ENCODE measurements at regions not wholly inside any gene's neighbourhood (a gene's known extent, or its start where the extent isn't known, plus 50 kb on each side); places are given as distances from the start of the nearest gene placed in this dataset.

- TF ChIP-seq ZNF2 (tag by site-specific recombination; IDR thresholded peaks at IDR 0.05): no peak
- no peak for TF ChIP-seq ZNF529 (tag by site-specific recombination; IDR thresholded peaks at IDR 0.05; ENCODE audit: insufficient replicate concordance)
- TF ChIP-seq ZNF521 (tag by site-specific recombination; IDR thresholded peaks at IDR 0.05): no peak
- TF ChIP-seq ZNF341 (tag by site-specific recombination; IDR thresholded peaks at IDR 0.05; ENCODE audit: low read depth): no peak
- TF ChIP-seq ZNF248 (tag by site-specific recombination; IDR thresholded peaks at IDR 0.05): no peak
These were observed 827.4 kb upstream of the PHF14 start (continued) for GRCh38 chr7:10146271-10146670.

DNA sequence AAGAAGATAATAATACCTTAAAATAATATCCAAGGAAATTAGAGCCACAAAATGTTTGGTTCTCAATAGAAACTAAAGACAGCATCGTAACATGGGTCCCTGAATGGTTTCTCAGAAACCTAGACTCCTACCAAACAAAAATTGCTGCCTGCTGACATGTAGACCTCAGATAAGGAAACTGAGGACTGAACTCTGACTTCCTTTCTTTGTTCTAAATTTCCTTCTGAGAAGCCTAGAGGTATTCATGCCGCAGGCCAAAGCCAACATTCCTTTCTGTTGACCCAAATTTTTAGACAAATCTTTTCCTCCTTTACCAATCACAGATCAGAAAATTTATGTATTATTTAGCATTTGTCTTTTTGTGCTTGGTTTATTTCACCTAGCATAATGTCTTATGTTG is 816.7 kb upstream of the PHF14 start:
- TF ChIP-seq, protein P1, sequence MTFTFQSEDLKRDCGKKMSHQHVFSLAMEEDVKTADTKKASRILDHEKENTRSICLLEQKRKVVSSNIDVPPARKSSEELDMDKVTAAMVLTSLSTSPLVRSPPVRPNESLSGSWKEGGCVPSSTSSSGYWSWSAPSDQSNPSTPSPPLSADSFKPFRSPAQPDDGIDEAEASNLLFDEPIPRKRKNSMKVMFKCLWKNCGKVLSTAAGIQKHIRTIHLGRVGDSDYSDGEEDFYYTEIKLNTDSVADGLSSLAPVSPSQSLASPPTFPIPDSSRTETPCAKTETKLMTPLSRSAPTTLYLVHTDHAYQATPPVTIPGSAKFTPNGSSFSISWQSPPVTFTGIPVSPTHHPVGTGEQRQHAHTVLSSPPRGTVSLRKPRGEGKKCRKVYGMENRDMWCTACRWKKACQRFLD (tag by site-specific recombination; IDR thresholded peaks at IDR 0.05): no peak
- TF ChIP-seq ZNF157 (tag by site-specific recombination; IDR thresholded peaks at IDR 0.05): no peak
- TF ChIP-seq ZNF529 (tag by site-specific recombination; IDR thresholded peaks at IDR 0.05; ENCODE audit: insufficient replicate concordance): no peak
- no peak for TF ChIP-seq ZNF121 (tag by site-specific recombination; IDR thresholded peaks at IDR 0.05)
- TF ChIP-seq ZNF626 (tag by site-specific recombination; IDR thresholded peaks at IDR 0.05): no peak
- no peak for TF ChIP-seq ZNF791 (tag by site-specific recombination; IDR thresholded peaks at IDR 0.05)
- no peak for TF ChIP-seq ZIC2 (tag by site-specific recombination; IDR thresholded peaks at IDR 0.05)
- no peak for TF ChIP-seq EGR2 (tag by site-specific recombination; IDR thresholded peaks at IDR 0.05; ENCODE audit: low read depth)
- no peak for TF ChIP-seq ZNF747 (tag by site-specific recombination; IDR thresholded peaks at IDR 0.05)
- TF ChIP-seq ZNF155 (tag by site-specific recombination; IDR thresholded peaks at IDR 0.05): no peak
- TF ChIP-seq ZFHX2 (tag by site-specific recombination; conservative IDR thresholded peaks at IDR 0.05): no peak
- TF ChIP-seq KLF16 (tag by site-specific recombination; IDR thresholded peaks at IDR 0.05): no peak
- TF ChIP-seq ZNF785 (tag by site-specific recombination; IDR thresholded peaks at IDR 0.05): no peak
- TF ChIP-seq PRDM4 (tag by site-specific recombination; IDR thresholded peaks at IDR 0.05): no peak
- TF ChIP-seq ZNF654 (tag by site-specific recombination; IDR thresholded peaks at IDR 0.05; ENCODE audit: low read depth): no peak
- no peak for TF ChIP-seq ZFP69B (tag by site-specific recombination; IDR thresholded peaks at IDR 0.05)
- TF ChIP-seq AEBP2 (tag by site-specific recombination; IDR thresholded peaks at IDR 0.05; ENCODE audit: borderline replicate concordance): no peak
- no peak for TF ChIP-seq ZNF707 (tag by site-specific recombination; IDR thresholded peaks at IDR 0.05)
- TF ChIP-seq ZBTB10 (tag by site-specific recombination; IDR thresholded peaks at IDR 0.05): no peak
- TF ChIP-seq IKZF3 (tag by site-specific recombination; IDR thresholded peaks at IDR 0.05): no peak
- Histone ChIP-seq H3K9me3 (ENCODE audit: control insufficient read depth, insufficient read depth, low read depth, low read length) (no peaks in the 10 kb centered on the region), H3K4me1 (ENCODE audit: control insufficient read depth, insufficient read depth, low read length) (no peaks in the 10 kb centered on the region), H3K4me3 (ENCODE audit: low read depth, low read length) (no peak overlapping the region), H3K36me3 (ENCODE audit: control insufficient read depth in 2 of 2, insufficient read depth in 1 of 2, low read length in 2 of 2) (no peaks in the 10 kb centered on the region), H3K27ac (ENCODE audit: extremely low read depth, low read depth, low read length) (no peak overlapping the region)
- CTCF ChIA-PET: no interaction called here
- POLR2A ChIA-PET: no interaction called here

Measured in HEK293 (cell line).